Activated CD4-positive, alpha-beta T cell treated with anti-CD3 and anti-CD28 coated beads, Interleukin-2, amount 10 ng/mL, durations not matched to agents 24 days and 14 days (primary cell): ENCODE measurements at regions not wholly inside any gene's neighbourhood (a gene's known extent, or its start where the extent isn't known, plus 50 kb on each side); places are given as distances from the start of the nearest gene placed in this dataset.
A peak's percentile ranks its signal among the peaks of the same experiment; 100 is the strongest.
"Not testable (repeated sequence)": the region's sequence is repeated elsewhere in the genome, so short reads cannot be mapped to it uniquely, and the experiment has no call there.

ENCODE experiments used
- DNase-seq: peaks from one replicate; pipeline ENCODE4 v3.0.0; 2022
- H3K27ac Mint-ChIP-seq: one replicate; pipeline ENCODE4 v1.8.0; 2022; ENCODE audit warnings: mild to moderate bottlenecking, mixed read lengths
- H3K27me3 Mint-ChIP-seq: one replicate; pipeline ENCODE4 v1.8.0; 2022; ENCODE audit warnings: mixed read lengths
- H3K36me3 Mint-ChIP-seq: one replicate; pipeline ENCODE4 v1.8.0; 2022; ENCODE audit warnings: low read depth, mild to moderate bottlenecking, mixed read lengths
- H3K4me1 Mint-ChIP-seq: one replicate; pipeline ENCODE4 v1.8.0; 2021; ENCODE audit warnings: mixed read lengths
- H3K4me3 Mint-ChIP-seq: one replicate; pipeline ENCODE4 v1.8.0; 2022; ENCODE audit warnings: mild to moderate bottlenecking, moderate library complexity, mixed read lengths
- H3K9me3 Mint-ChIP-seq: one replicate; pipeline ENCODE4 v1.8.0; 2021; ENCODE audit warnings: mixed read lengths
- intact Hi-C: fragments of 100-400 bp; cut with micrococcal nuclease; formaldehyde crosslinking; loops from one replicate; pipeline ENCODE4 v1.15.1; 2023

DNA sequence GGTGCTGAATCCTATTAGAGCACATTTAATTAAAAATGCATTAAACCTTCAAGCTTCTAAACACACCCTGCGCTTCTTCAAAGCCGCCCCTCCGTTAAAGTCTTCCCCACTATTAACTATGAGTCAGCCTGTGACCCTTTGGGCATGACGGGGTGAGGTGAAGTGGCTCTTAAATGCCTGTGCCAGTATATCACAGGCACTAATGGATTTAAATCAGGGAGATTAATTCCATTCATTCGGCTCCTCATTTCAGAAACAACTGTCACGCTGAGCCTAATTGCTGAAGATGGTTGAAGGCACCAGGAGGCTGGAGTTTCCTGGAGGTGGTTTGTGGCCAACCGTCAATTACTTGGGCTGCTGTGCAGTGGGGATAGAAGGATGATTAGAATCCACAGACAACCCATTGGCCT lies 192.6 kb upstream of the MSX2 start:
- Mint-ChIP-seq H3K27ac (no peak overlapping the region), H3K9me3 (no peaks in the 10 kb centered on the region), H3K27me3 (no peaks in the 10 kb centered on the region), H3K36me3 (no peaks in the 10 kb centered on the region), H3K4me1 (peaks cover 4% of the 10 kb centered on the region), H3K4me3 (no peak overlapping the region)
- DNase-seq, result no peak
- intact Hi-C loops, result no loop called here

DNA sequence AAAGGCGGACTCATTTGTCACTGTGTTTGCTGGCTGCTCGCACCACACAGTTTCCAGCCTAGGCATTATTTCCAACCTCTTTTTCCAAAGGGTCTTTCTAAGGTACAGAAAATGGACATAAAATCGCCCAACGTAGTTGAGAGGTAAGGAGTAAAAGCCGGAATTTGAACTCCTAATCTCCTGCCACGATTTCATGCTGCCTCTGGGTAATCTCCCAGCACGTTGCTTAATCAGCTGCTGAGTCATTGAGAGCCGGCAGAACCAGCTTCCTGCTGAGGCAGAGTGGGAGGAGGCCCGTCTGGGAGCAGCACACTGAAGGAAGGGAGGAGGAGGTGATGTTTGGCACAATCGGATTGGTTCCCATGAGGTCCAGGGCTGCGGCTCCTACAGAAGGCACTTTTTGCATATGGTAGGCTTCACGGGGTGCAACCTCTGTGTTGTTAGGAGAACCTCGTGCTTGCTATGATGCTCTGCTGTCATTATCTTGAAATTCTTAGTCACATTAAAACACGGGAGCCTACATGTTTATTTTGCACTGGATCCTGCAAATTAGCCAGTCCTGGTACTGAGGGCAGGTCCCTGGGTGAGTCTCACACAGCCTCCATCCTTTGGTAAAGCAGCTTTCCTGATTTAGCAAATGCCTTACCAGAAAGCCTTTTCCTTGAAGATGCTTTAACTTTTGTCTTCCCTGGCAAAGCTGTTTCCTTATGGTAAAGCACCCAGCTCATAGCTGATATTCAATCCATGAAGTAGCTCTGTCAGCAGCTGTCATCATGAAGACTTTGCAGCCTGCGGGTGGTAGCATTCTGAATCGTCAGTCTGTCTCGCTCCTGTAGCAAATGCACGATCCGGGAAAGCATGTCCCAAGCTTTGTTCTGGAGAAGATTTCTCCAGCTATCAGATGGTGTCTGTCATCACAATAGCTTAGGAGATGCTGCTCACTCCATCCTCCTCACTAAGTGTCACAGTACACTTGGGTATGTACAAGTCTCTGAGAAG lies 191.6 kb upstream of the MSX2 start:
- intact Hi-C loops, result no loop called here
- H3K4me3 Mint-ChIP-seq, result no peak overlapping the region
- H3K4me1 Mint-ChIP-seq, result peaks cover 4% of the 10 kb centered on the region
- H3K36me3 Mint-ChIP-seq, result no peaks in the 10 kb centered on the region
- H3K27me3 Mint-ChIP-seq, result no peaks in the 10 kb centered on the region
- DNase-seq, result peak; percentile 57
- H3K27ac Mint-ChIP-seq, result no peak overlapping the region
- no peaks in the 10 kb centered on the region for H3K9me3 Mint-ChIP-seq

DNA sequence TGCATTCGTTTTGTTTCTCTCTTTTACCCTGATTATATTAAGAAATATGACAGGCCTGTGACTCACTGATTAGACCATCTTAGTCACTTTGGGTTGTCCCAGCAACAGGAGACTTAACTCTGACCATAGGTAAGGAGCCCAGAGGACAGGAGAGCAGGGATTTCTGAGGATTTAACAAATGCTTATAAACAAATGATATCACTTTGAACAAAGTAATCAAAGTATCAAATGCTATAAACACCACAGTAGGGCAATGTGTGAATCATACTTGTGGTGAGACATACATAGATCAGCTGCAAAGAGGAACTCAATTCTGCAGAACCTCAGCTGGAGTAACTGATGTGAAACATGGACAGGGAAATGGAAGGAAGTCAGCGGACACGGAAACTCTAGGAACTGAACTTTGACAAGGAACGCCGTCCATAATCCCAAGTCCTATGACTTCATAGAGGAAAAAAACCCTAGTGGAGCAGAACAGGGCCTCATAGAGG lies 190.6 kb upstream of the MSX2 start:
- no peak overlapping the region for H3K27ac Mint-ChIP-seq

DNA sequence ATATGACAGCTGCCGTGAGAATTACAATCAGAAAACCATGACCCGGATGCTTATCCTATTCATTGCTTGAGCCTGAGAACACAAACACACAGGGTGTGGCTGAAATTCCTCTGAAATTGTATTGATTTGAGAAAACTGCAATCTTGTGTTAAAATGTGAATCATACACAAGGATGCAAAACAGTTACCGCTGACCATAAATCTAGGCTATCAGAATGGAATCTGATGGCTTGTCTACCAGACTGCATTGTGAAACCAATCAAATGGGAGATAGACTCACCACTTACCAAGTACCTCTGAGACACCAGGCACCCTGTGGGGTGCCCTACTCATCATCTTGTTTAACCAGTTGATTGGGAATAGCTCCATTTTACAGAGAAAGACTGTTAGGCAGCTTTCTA lies 188.7 kb upstream of the MSX2 start:
- DNase-seq, result no peak
- peaks cover 4% of the 10 kb centered on the region for H3K4me1 Mint-ChIP-seq
- intact Hi-C loops, result no loop called here
- H3K27me3 Mint-ChIP-seq, result no peaks in the 10 kb centered on the region
- no peaks in the 10 kb centered on the region for H3K36me3 Mint-ChIP-seq
- H3K9me3 Mint-ChIP-seq, result peaks cover 2% of the 10 kb centered on the region
- no peak overlapping the region for H3K4me3 Mint-ChIP-seq
- no peak overlapping the region for H3K27ac Mint-ChIP-seq

More for the DNA sequence above, 190.6 kb upstream of the MSX2 start:
- no peaks in the 10 kb centered on the region for H3K36me3 Mint-ChIP-seq
- H3K4me1 Mint-ChIP-seq, result peaks cover 4% of the 10 kb centered on the region
- no peak for DNase-seq
- no peaks in the 10 kb centered on the region for H3K9me3 Mint-ChIP-seq
- intact Hi-C loops, result no loop called here
- H3K27me3 Mint-ChIP-seq, result no peaks in the 10 kb centered on the region
- H3K4me3 Mint-ChIP-seq, result no peak overlapping the region

DNA sequence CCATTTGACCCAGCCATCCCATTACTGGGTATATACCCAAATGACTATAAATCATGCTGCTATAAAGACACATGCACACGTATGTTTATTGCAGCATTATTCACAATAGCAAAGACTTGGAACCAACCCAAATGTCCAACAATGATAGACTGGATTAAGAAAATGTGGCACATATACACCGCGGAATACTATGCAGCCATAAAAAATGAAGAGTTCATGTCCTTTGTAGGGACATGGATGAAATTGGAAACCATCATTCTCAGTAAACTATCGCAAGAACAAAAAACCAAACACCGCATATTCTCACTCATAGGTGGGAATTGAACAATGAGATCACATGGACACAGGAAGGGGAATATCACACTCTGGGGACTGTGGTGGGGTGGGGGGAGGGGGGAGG lies 184.6 kb upstream of the MSX2 start:
- intact Hi-C loops, H3K9me3 Mint-ChIP-seq, H3K4me3 Mint-ChIP-seq, H3K27ac Mint-ChIP-seq, DNase-seq, H3K36me3 Mint-ChIP-seq, H3K27me3 Mint-ChIP-seq, H3K4me1 Mint-ChIP-seq: not testable (repeated sequence)

DNA sequence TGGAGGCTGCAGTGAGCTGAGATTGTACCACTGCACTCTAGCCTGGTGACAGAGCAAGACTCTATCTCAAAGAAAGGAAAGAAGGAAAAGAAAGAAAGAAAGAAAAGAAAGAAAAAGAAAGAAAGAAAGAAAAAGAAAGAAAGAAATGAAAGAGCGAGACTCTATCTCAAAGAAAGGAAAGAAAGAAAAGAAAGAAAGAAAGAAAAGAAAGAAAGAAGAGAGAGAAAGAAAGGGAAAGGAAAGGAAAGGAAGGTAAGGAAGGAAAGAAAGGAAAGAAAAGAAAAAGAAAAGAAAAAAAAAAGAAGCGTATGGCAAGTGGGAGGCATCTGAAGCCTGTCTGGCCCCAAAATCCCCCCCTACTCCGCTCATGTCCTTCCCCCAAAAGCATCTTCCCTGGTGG lies 182.3 kb upstream of the MSX2 start:
- no peaks in the 10 kb centered on the region for H3K27me3 Mint-ChIP-seq
- intact Hi-C loops, result no loop called here
- H3K4me1 Mint-ChIP-seq, result no peaks in the 10 kb centered on the region
- H3K36me3 Mint-ChIP-seq, result no peaks in the 10 kb centered on the region
- no peak overlapping the region for H3K27ac Mint-ChIP-seq
- no peak for DNase-seq
- no peak overlapping the region for H3K4me3 Mint-ChIP-seq
- peaks cover 2% of the 10 kb centered on the region for H3K9me3 Mint-ChIP-seq

DNA sequence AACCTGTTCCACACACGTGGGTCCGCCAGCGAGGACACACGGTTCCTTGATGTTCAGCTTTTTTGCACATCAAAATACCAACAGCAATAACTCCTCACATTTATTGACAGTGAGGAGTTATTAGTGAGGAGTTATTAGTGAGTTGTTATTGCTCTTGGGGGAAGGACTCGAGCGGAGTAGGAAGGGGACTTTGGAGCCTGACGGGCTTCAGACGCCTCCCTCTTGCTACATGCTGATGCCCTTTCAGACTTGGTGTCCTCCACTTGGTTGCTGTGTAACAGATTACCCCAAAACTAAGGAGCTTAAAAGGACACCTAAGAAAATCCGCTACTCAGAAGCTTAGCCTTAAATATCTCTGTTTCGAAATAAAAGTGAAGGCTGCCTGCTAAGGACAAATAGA lies 181.9 kb upstream of the MSX2 start:
- H3K27me3 Mint-ChIP-seq, result no peaks in the 10 kb centered on the region
- no peaks in the 10 kb centered on the region for H3K36me3 Mint-ChIP-seq
- H3K4me3 Mint-ChIP-seq, result no peak overlapping the region
- DNase-seq, result no peak
- no peaks in the 10 kb centered on the region for H3K4me1 Mint-ChIP-seq
- H3K27ac Mint-ChIP-seq, result no peak overlapping the region
- intact Hi-C loops, result no loop called here
- peaks cover 2% of the 10 kb centered on the region for H3K9me3 Mint-ChIP-seq

DNA sequence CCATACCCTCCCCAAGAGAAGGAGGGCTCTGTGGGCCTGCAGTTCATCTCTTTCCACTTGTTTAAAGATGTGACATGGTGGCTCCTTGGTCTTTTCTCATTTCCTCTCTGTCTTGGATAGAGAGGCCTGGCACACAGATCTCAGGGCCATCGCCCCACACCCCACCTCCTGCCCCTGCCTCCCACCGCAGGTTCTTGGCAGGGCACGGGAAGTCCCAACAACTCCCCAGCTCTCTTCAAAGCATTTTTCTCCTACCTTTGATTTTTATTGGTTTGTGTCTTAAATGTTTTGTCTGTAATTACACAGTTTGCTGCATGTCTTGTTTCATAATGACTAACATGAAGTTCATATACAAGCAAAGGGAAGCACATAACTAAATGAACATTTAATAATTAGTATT lies 178.5 kb upstream of the MSX2 start:
- no peaks in the 10 kb centered on the region for H3K9me3 Mint-ChIP-seq
- no peaks in the 10 kb centered on the region for H3K36me3 Mint-ChIP-seq
- intact Hi-C loops, result no loop called here

DNA sequence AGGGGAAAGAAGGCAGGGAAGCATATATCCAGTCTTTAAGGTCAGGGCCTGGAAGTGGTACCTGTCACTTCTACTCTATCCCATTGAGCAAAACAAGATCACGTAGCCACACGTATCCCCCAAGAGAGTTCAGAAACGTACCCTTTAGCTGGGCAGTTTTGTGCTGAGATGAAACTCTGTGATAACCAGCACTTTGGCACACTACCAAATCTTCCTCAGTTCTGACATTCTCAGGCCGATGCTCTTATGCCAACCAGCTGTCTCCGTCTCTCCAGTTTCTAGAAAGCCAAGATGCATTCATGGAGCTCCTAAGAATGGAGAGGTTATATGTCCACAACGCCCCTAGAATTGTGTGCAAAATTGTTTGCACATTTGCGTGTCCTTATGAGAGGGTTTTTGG lies 176.6 kb upstream of the MSX2 start:
- no peak overlapping the region for H3K4me3 Mint-ChIP-seq
- no peaks in the 10 kb centered on the region for H3K27me3 Mint-ChIP-seq
- no peaks in the 10 kb centered on the region for H3K4me1 Mint-ChIP-seq
- H3K27ac Mint-ChIP-seq, result no peak overlapping the region
- DNase-seq, result no peak
- no peaks in the 10 kb centered on the region for H3K36me3 Mint-ChIP-seq
- intact Hi-C loops, result no loop called here
- no peaks in the 10 kb centered on the region for H3K9me3 Mint-ChIP-seq

More for the DNA sequence above, 178.5 kb upstream of the MSX2 start:
- Mint-ChIP-seq H3K27me3 (no peaks in the 10 kb centered on the region), H3K27ac (no peak overlapping the region), H3K4me1 (no peaks in the 10 kb centered on the region), H3K4me3 (no peak overlapping the region)
- no peak for DNase-seq

DNA sequence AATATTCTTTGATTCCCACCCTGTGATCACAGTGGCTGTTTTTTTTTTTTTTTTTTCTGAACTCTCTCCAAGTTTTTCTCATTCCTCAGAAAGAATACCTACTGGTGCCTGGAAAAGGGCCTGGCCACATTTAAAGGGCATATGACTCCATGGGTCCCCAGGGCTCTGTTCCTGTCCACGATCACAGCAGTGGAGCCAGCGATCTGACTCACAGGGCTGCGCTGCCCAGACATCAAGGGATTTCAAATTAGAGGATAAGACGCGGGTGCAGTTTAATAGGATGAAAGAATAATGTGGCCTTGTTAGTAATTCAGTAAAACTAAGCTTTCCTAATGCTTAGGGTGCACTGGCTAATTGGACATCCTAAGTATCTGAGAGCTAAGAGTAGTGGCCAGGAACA lies 175.1 kb upstream of the MSX2 start:
- H3K9me3 Mint-ChIP-seq, result no peaks in the 10 kb centered on the region
- no peak overlapping the region for H3K27ac Mint-ChIP-seq
- H3K4me3 Mint-ChIP-seq, result no peak overlapping the region
- no peaks in the 10 kb centered on the region for H3K4me1 Mint-ChIP-seq
- intact Hi-C loops, result no loop called here
- no peaks in the 10 kb centered on the region for H3K27me3 Mint-ChIP-seq
- H3K36me3 Mint-ChIP-seq, result no peaks in the 10 kb centered on the region
- DNase-seq, result no peak

DNA sequence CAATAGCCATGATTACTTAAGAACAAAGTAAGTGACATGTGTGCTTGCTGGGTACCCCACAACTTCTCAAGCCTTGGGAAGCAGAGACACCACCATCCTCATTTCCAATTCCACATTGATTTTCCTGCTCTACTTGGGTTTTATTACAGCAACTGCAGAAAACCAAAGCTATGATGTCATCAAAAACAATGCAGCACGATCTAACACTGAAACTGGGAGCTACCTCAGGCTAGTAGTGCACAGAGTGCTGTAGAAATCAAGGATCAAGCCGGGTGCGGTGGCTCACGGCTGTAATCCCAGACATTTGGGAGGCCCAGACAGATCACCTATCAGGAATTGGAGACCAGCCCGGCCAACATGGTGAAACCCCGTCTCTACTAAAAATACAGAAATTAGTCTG lies 174.4 kb upstream of the MSX2 start:
- DNase-seq, result no peak
- Mint-ChIP-seq H3K4me3 (no peak overlapping the region), H3K4me1 (no peaks in the 10 kb centered on the region), H3K9me3 (no peaks in the 10 kb centered on the region), H3K27ac (no peak overlapping the region), H3K27me3 (no peaks in the 10 kb centered on the region), H3K36me3 (no peaks in the 10 kb centered on the region)
- intact Hi-C loops, result no loop called here

DNA sequence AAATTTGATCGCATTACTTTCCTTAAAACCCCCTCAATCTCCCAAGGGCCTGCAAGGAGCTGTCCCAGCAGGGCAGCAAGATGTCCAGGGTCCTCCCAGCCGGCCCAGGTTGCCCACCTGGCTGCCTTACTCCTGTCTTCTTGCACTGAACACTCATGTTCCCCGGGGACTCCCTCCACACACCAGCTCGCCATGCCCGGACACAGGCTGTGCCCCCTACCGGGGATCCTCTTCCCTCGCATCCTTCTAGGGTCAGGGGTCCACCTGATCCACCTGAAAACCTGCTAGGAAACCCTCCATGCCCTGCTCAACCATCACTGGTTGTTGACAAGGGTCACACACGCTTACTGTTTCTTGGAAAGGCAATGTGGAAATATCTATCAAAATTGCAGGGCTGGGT lies 172.0 kb upstream of the MSX2 start:
- Mint-ChIP-seq H3K4me3 (no peak overlapping the region), H3K27me3 (no peaks in the 10 kb centered on the region), H3K36me3 (no peaks in the 10 kb centered on the region), H3K9me3 (peaks cover 4% of the 10 kb centered on the region), H3K27ac (no peak overlapping the region), H3K4me1 (no peaks in the 10 kb centered on the region)
- intact Hi-C loops, result no loop called here
- no peak for DNase-seq

DNA sequence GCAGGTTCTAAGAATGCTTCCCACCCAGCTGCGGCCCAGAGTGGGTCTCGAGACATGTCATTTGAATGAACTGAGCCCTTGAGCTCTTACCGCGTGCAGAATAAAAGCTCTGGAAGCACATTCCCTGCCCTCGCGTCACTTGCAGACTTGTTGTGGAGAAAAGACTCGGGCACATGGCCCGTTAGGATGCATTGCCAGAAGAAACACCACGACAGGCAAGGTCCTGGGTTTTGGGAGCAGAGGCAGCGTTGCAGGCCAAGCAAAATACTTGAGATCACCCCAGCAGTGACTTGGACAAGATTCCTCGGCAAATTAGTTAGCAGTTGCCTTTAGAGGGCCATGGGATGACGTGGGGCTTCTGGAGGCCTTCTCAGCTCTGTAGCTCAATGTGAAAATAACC lies 170.8 kb upstream of the MSX2 start:
- H3K27ac Mint-ChIP-seq, result no peak overlapping the region
- H3K4me3 Mint-ChIP-seq, result no peak overlapping the region
- DNase-seq, result no peak
- no peaks in the 10 kb centered on the region for H3K4me1 Mint-ChIP-seq
- H3K9me3 Mint-ChIP-seq, result peaks cover 4% of the 10 kb centered on the region
- no peaks in the 10 kb centered on the region for H3K27me3 Mint-ChIP-seq
- no peaks in the 10 kb centered on the region for H3K36me3 Mint-ChIP-seq
- intact Hi-C loops, result no loop called here

DNA sequence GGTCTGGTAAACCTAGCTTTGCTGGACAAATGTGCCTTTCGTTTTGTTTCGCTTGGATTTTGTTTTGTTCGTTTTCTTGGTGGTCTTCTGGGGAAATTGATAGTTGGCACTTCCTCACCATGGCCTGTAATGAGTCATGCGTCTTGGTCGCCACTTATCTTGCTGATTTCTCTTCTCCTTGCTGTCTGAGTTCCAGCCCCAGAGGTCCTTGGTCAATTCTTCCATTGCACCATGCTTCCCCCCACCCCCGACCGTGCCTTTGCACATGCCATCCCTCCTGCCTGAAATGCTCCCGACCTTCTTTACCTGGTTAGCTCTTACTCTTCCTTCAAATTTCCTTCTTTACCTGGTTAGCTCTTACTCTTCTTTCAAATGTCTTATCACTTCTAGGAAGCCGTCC lies 168.7 kb upstream of the MSX2 start:
- Mint-ChIP-seq H3K4me1 (no peaks in the 10 kb centered on the region), H3K27ac (no peak overlapping the region), H3K36me3 (no peaks in the 10 kb centered on the region), H3K4me3 (no peak overlapping the region), H3K9me3 (peaks cover 4% of the 10 kb centered on the region), H3K27me3 (no peaks in the 10 kb centered on the region)
- intact Hi-C loops, result no loop called here
- DNase-seq, result no peak

DNA sequence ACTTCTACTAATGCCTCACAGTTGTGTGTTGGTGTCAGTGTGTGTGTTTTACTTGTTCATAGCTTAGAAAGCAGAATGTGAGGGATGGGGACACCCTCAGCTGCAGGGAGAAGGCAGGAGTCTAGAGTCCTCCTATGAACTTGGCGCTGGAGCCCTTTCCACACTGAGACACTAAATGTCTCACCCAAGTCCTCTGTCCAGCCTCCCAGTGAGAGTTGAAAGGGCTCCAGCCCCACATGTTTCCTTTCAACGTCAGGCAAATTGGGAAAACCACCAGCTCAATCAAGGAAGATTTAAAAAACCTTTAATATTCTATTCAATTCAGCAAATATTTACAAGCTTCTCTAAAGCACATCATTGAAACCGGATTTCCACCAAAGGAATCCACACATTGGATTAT lies 167.6 kb upstream of the MSX2 start:
- Mint-ChIP-seq H3K27ac (no peak overlapping the region), H3K9me3 (peaks cover 4% of the 10 kb centered on the region), H3K4me3 (no peak overlapping the region), H3K36me3 (no peaks in the 10 kb centered on the region), H3K4me1 (no peaks in the 10 kb centered on the region), H3K27me3 (no peaks in the 10 kb centered on the region)
- intact Hi-C loops, result no loop called here
- no peak for DNase-seq
